ENCODE measurements at regions not wholly inside any gene's neighbourhood (a gene's known extent, or its start where the extent isn't known, plus 50 kb on each side); places are given as distances from the start of the nearest gene placed in this dataset.

DNA sequence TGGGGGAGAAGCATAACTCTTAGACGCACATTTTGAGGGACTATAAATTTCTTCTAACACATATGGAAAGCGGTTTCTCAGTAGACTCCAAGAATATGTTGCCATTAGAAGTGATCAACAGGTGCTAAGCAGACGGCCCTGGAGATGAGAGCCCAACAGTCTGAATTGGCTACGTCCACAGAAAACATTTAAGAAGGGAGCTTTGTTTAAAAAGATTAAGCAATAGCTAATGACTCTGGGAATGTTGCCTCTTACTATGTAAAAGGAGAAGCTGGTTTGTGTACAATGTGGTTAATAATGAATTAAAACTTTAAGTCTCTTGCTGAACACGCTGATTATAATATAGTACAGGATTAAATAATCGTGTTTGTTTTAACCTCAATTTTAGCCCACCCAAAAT lies 399.5 kb downstream of the SMARCA1 start:
- no peak overlapping the region for H3K14ac ChIP-seq (ENCODE audit: low read length)
- H3K4me1 ChIP-seq (ENCODE audit: control insufficient read depth in 2 of 2, insufficient read depth in 1 of 2, low read depth in 1 of 2, low read length in 2 of 2), result no peaks in the 10 kb centered on the region
- H3K36me3 ChIP-seq (replicated peaks in 1 of 2; ENCODE audit: control insufficient read depth in 2 of 2, insufficient read depth in 2 of 2, low read length in 2 of 2), result no peaks in the 10 kb centered on the region
- DNase-seq (ENCODE audit: low spot score), result no peak
- no peaks in the 10 kb centered on the region for H3K9me3 ChIP-seq (replicated peaks in 1 of 2; ENCODE audit: control insufficient read depth in 2 of 2, insufficient read depth in 1 of 2, low read depth in 1 of 2, low read length in 2 of 2)
- H2BK12ac ChIP-seq (ENCODE audit: low read length), result no peak overlapping the region
- H2BK5ac ChIP-seq (ENCODE audit: low read length), result no peak overlapping the region
- H3K4me2 ChIP-seq (ENCODE audit: insufficient read depth, low read length, poor library complexity, severe bottlenecking), result no peak overlapping the region
- H2BK15ac ChIP-seq (ENCODE audit: low read length), result no peak overlapping the region
- H3K23ac ChIP-seq (ENCODE audit: low read depth, low read length, poor library complexity), result no peak overlapping the region
- no peak overlapping the region for H2AFZ ChIP-seq (ENCODE audit: low read length)
- H2AK5ac ChIP-seq (ENCODE audit: low read depth, low read length), result no peak overlapping the region
- H2BK120ac ChIP-seq (ENCODE audit: low read depth, low read length), result no peak overlapping the region
- H3K79me1 ChIP-seq (ENCODE audit: low read depth, low read length), result no peaks in the 10 kb centered on the region
- no peak overlapping the region for H3K4me3 ChIP-seq (ENCODE audit: low read length in 2 of 2)
- no peak overlapping the region for H3K9ac ChIP-seq (ENCODE audit: low read depth, low read length, poor library complexity)
- WGBS, 2 donors (ENCODE audit: extremely low coverage in 2 of 2, insufficient read length in 2 of 2, insufficient replicate concordance in 1 of 2), result no CpG with 5 or more reads among the region's 6 CpGs
- H4K8ac ChIP-seq (ENCODE audit: low read depth, low read length), result no peak overlapping the region
- H3K18ac ChIP-seq (ENCODE audit: low read length), result no peak overlapping the region
- no peak overlapping the region for H4K91ac ChIP-seq (ENCODE audit: low read depth, low read length, poor library complexity)
- no peak overlapping the region for H3K27ac ChIP-seq (replicated peaks; ENCODE audit: low read length)
- no peak overlapping the region for H3K4ac ChIP-seq (ENCODE audit: low read length)
- no peaks in the 10 kb centered on the region for H3K27me3 ChIP-seq (ENCODE audit: control insufficient read depth in 3 of 3, insufficient read depth in 3 of 3, low read depth in 1 of 3, low read length in 3 of 3)

DNA sequence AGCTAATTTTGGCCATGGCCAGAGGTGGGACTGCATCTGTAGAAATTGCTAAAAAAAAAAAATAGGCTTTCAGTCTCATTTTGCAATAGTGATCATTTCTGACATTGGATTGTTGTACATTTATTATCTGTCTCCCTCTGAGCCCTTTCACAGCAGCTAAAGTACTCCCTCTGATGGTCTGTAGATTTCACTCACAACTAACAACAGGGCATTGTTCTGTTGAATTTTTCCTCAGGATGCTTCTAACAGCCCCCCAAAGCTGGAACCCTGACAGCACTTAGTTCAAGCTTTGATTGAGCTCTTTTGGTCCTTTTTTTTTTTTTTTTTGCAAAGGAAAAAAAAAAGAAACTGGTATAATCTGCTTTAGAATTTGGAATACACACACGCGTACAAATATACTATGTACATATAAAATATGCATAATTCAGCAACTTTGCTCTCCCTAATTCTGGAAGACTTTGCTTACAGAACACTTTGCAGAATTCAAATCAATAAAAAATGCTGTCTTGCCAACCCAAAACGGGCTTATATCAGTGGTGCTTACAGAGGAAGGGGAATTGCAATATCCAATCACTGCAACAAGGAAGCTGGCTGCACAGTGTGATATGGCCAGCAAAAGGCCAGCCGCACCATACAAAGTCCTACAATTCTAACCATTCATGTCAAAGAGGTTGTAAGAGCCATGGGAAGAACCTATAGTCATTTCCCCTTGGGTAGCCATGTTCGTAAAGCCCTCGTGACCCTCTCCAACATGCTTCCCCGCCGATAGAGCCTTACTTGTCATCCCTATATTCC lies 406.4 kb downstream of the SMARCA1 start:
- no peak overlapping the region for H2BK15ac ChIP-seq (ENCODE audit: low read length)
- H3K23ac ChIP-seq (ENCODE audit: low read depth, low read length, poor library complexity), result no peak overlapping the region
- H3K4me3 ChIP-seq (ENCODE audit: low read length in 2 of 2), result no peak overlapping the region
- no CpG with 5 or more reads among the region's 8 CpGs for WGBS, 2 donors (ENCODE audit: extremely low coverage in 2 of 2, insufficient read length in 2 of 2, insufficient replicate concordance in 1 of 2)
- H3K79me1 ChIP-seq (ENCODE audit: low read depth, low read length), result no peaks in the 10 kb centered on the region
- no peak overlapping the region for H2BK12ac ChIP-seq (ENCODE audit: low read length)
- peaks cover 0 to 4% of the 10 kb centered on the region in 2 donors for H3K4me1 ChIP-seq (ENCODE audit: control insufficient read depth in 2 of 2, insufficient read depth in 1 of 2, low read depth in 1 of 2, low read length in 2 of 2)
- no peak overlapping the region for H2AK5ac ChIP-seq (ENCODE audit: low read depth, low read length)
- no peak overlapping the region for H3K27ac ChIP-seq (replicated peaks; ENCODE audit: low read length)
- no peak overlapping the region for H2AFZ ChIP-seq (ENCODE audit: low read length)
- H3K36me3 ChIP-seq (replicated peaks in 1 of 2; ENCODE audit: control insufficient read depth in 2 of 2, insufficient read depth in 2 of 2, low read length in 2 of 2), result no peaks in the 10 kb centered on the region
- H3K4ac ChIP-seq (ENCODE audit: low read length), result no peak overlapping the region
- H3K9ac ChIP-seq (ENCODE audit: low read depth, low read length, poor library complexity), result no peak overlapping the region
- H3K9me3 ChIP-seq (replicated peaks in 1 of 2; ENCODE audit: control insufficient read depth in 2 of 2, insufficient read depth in 1 of 2, low read depth in 1 of 2, low read length in 2 of 2), result no peaks in the 10 kb centered on the region
- no peak for DNase-seq (ENCODE audit: low spot score)
- no peaks in the 10 kb centered on the region for H3K27me3 ChIP-seq (ENCODE audit: control insufficient read depth in 3 of 3, insufficient read depth in 3 of 3, low read depth in 1 of 3, low read length in 3 of 3)
- H3K14ac ChIP-seq (ENCODE audit: low read length), result no peak overlapping the region
- H3K4me2 ChIP-seq (ENCODE audit: insufficient read depth, low read length, poor library complexity, severe bottlenecking), result no peak overlapping the region
- no peak overlapping the region for H2BK5ac ChIP-seq (ENCODE audit: low read length)
- no peak overlapping the region for H3K18ac ChIP-seq (ENCODE audit: low read length)
- H2BK120ac ChIP-seq (ENCODE audit: low read depth, low read length), result no peak overlapping the region
- no peak overlapping the region for H4K91ac ChIP-seq (ENCODE audit: low read depth, low read length, poor library complexity)
- H4K8ac ChIP-seq (ENCODE audit: low read depth, low read length), result peak overlapping the region; percentile 3

DNA sequence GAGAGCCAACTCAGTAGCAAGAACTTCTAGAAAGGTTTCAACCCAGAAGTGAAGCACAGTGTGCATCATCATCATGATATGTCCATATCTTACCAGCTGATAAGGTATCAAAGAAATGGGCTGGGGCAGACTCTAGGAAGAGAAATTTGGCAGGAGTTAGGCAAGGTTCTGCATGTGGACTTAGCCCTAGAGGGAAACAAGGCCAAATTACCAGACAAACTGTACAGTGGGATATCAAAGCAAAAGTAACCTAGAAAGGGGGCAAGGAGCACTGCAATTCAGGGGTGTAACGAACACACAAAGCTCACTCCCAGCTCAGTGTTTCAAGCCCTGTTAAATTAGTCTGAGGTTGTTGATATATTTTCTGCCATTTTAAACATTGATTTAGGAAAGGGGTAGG lies 407.4 kb downstream of the SMARCA1 start:
- H3K14ac ChIP-seq (ENCODE audit: low read length), result no peak overlapping the region
- H3K4ac ChIP-seq (ENCODE audit: low read length), result no peak overlapping the region
- no peaks in the 10 kb centered on the region for H3K9me3 ChIP-seq (replicated peaks in 1 of 2; ENCODE audit: control insufficient read depth in 2 of 2, insufficient read depth in 1 of 2, low read depth in 1 of 2, low read length in 2 of 2)
- H3K36me3 ChIP-seq (replicated peaks in 1 of 2; ENCODE audit: control insufficient read depth in 2 of 2, insufficient read depth in 2 of 2, low read length in 2 of 2), result no peaks in the 10 kb centered on the region
- no peak overlapping the region for H2BK15ac ChIP-seq (ENCODE audit: low read length)
- DNase-seq (ENCODE audit: low spot score), result no peak
- H2AFZ ChIP-seq (ENCODE audit: low read length), result no peak overlapping the region
- H3K9ac ChIP-seq (ENCODE audit: low read depth, low read length, poor library complexity), result no peak overlapping the region
- H3K79me1 ChIP-seq (ENCODE audit: low read depth, low read length), result no peaks in the 10 kb centered on the region
- H4K8ac ChIP-seq (ENCODE audit: low read depth, low read length), result no peak overlapping the region
- no peak overlapping the region for H2AK5ac ChIP-seq (ENCODE audit: low read depth, low read length)
- peak overlapping the region; percentile 6 for H3K27ac ChIP-seq (replicated peaks; ENCODE audit: low read length)
- H3K4me2 ChIP-seq (ENCODE audit: insufficient read depth, low read length, poor library complexity, severe bottlenecking), result no peak overlapping the region
- no peak overlapping the region for H3K4me3 ChIP-seq (ENCODE audit: low read length in 2 of 2)
- H4K91ac ChIP-seq (ENCODE audit: low read depth, low read length, poor library complexity), result no peak overlapping the region
- H2BK5ac ChIP-seq (ENCODE audit: low read length), result no peak overlapping the region
- H2BK12ac ChIP-seq (ENCODE audit: low read length), result no peak overlapping the region
- H3K27me3 ChIP-seq (ENCODE audit: control insufficient read depth in 3 of 3, insufficient read depth in 3 of 3, low read depth in 1 of 3, low read length in 3 of 3), result no peaks in the 10 kb centered on the region
- H3K4me1 ChIP-seq (ENCODE audit: control insufficient read depth in 2 of 2, insufficient read depth in 1 of 2, low read depth in 1 of 2, low read length in 2 of 2), result peaks cover 2 to 6% of the 10 kb centered on the region in 2 donors
- no CpG with 5 or more reads among the region's 1 CpG for WGBS, 2 donors (ENCODE audit: extremely low coverage in 2 of 2, insufficient read length in 2 of 2, insufficient replicate concordance in 1 of 2)
- no peak overlapping the region for H2BK120ac ChIP-seq (ENCODE audit: low read depth, low read length)
- H3K23ac ChIP-seq (ENCODE audit: low read depth, low read length, poor library complexity), result no peak overlapping the region
- no peak overlapping the region for H3K18ac ChIP-seq (ENCODE audit: low read length)

DNA sequence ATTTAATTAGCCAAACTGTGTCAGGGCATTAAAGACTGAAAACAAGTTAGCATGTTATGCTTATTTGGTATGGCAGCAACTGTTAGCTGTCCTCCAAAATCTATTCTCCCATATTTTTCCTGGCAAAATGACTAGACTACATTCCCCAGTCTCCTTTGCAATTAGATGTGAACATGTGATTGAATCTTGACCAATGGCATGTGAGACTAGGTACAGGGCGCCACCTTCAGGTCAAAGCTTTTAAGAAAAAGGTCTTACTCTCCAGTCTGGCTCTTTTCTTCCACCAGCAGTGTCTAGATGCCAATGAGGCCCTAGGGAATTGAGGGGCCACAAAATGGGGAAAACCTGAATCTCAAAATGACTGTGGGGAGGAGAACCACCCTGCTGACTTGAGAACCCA lies 408.2 kb downstream of the SMARCA1 start:
- Histone ChIP-seq H4K8ac (ENCODE audit: low read depth, low read length) (no peak overlapping the region), H3K4me3 (ENCODE audit: low read length in 2 of 2) (no peak overlapping the region), H2AFZ (ENCODE audit: low read length) (no peak overlapping the region), H3K18ac (ENCODE audit: low read length) (no peak overlapping the region), H3K27me3 (ENCODE audit: control insufficient read depth in 3 of 3, insufficient read depth in 3 of 3, low read depth in 1 of 3, low read length in 3 of 3) (no peaks in the 10 kb centered on the region), H2BK120ac (ENCODE audit: low read depth, low read length) (no peak overlapping the region), H2BK15ac (ENCODE audit: low read length) (no peak overlapping the region), H2BK12ac (ENCODE audit: low read length) (no peak overlapping the region), H3K9me3 (replicated peaks in 1 of 2; ENCODE audit: control insufficient read depth in 2 of 2, insufficient read depth in 1 of 2, low read depth in 1 of 2, low read length in 2 of 2) (no peaks in the 10 kb centered on the region), H3K27ac (replicated peaks; ENCODE audit: low read length) (no peak overlapping the region), H2BK5ac (ENCODE audit: low read length) (no peak overlapping the region), H3K4ac (ENCODE audit: low read length) (no peak overlapping the region), H3K23ac (ENCODE audit: low read depth, low read length, poor library complexity) (no peak overlapping the region), H2AK5ac (ENCODE audit: low read depth, low read length) (no peak overlapping the region), H3K36me3 (replicated peaks in 1 of 2; ENCODE audit: control insufficient read depth in 2 of 2, insufficient read depth in 2 of 2, low read length in 2 of 2) (no peaks in the 10 kb centered on the region), H3K9ac (ENCODE audit: low read depth, low read length, poor library complexity) (no peak overlapping the region), H3K4me1 (ENCODE audit: control insufficient read depth in 2 of 2, insufficient read depth in 1 of 2, low read depth in 1 of 2, low read length in 2 of 2) (peaks cover 2 to 6% of the 10 kb centered on the region in 2 donors), H3K79me1 (ENCODE audit: low read depth, low read length) (no peaks in the 10 kb centered on the region), H3K4me2 (ENCODE audit: insufficient read depth, low read length, poor library complexity, severe bottlenecking) (no peak overlapping the region), H3K14ac (ENCODE audit: low read length) (no peak overlapping the region), H4K91ac (ENCODE audit: low read depth, low read length, poor library complexity) (no peak overlapping the region)
- WGBS, 2 donors (ENCODE audit: extremely low coverage in 2 of 2, insufficient read length in 2 of 2, insufficient replicate concordance in 1 of 2), result no CpG with 5 or more reads among the region's 1 CpG
- DNase-seq (ENCODE audit: low spot score), result no peak
